Right cardiac atrium (tissue), 5 donors: ENCODE measurements at regions not wholly inside any gene's neighbourhood (a gene's known extent, or its start where the extent isn't known, plus 50 kb on each side); places are given as distances from the start of the nearest gene placed in this dataset.

Experiments
- ATAC-seq, 2 donors: fragments of 200-7000 bp; cut with Tn5 transposase; one replicate each; pipeline versions ENCODE4 v1.8.0 to v1.9.1; 2020; ENCODE audit warnings: moderate library complexity in 2 of 2, mild to moderate bottlenecking in 1 of 2
- DNase-seq, 3 donors: peaks; one replicate each; pipeline ENCODE4 v3.0.0-alpha.2; 2020
- H3K27ac ChIP-seq: one replicate; pipeline ENCODE4 v1.5.1; 2013; ENCODE audit warnings: mild to moderate bottlenecking, low read length, control low read depth, moderate library complexity
- H3K27me3 ChIP-seq: one replicate; pipeline ENCODE4 v1.6.1; 2013; ENCODE audit not compliant: control insufficient read depth, insufficient read depth
- H3K4me1 ChIP-seq: one replicate; pipeline ENCODE4 v1.6.1; 2013; ENCODE audit warnings: low read length; ENCODE audit not compliant: control insufficient read depth, insufficient read depth
- H3K4me3 ChIP-seq: one replicate; pipeline ENCODE4 v1.5.1; 2013; ENCODE audit warnings: low read length, control low read depth
- H3K9me3 ChIP-seq: one replicate; pipeline ENCODE4 v1.6.1; 2013; ENCODE audit warnings: low read length; ENCODE audit not compliant: control insufficient read depth
- WGBS: extraction: QIAGEN DNeasy Blood & Tissue Kit; methylation state at CpG from one replicate; pipeline ENCODE4 v1.1.7; 2013; 5-methylcytosine and 5-hydroxymethylcytosine counted together
- intact Hi-C, 4 donors: fragments of 100-400 bp; cut with DNase I; formaldehyde crosslinking; loops; one replicate each; pipeline versions ENCODE4 v1.11.0 to v1.14.0; 2022 to 2023
- donor health status: healthy with polysubstance abuse.
- donor health status: DM: no; HTN: yes; CAD: no.
- donor health status: DM: no; HTN: no; CAD: no.
- donor health status: DM: no; HTN: yes; CAD: no; lungs with severe emphysema.
- donor health status: DM: yes; HTN: yes; CAD: no.

- H3K4me1 ChIP-seq, result no peaks in the 10 kb centered on the region
- H3K4me3 ChIP-seq, result no peak overlapping the region
- intact Hi-C loops, result no loop called here
- H3K27ac ChIP-seq, result no peak overlapping the region
- DNase-seq, result no peak
- ATAC-seq, result no peak
- H3K27me3 ChIP-seq, result no peaks in the 10 kb centered on the region
- no peaks in the 10 kb centered on the region for H3K9me3 ChIP-seq
These were observed 684.3 kb downstream of the NR2F1-AS1 start for GRCh38 chr5:92896722-92897121.

GRCh38 chr5:92890841-92891244 is 690.2 kb downstream of the NR2F1-AS1 start:
- DNase-seq, result no peak
- no peak for ATAC-seq
- H3K9me3 ChIP-seq, result no peaks in the 10 kb centered on the region
- no peaks in the 10 kb centered on the region for H3K27me3 ChIP-seq
- intact Hi-C loops, result no loop called here
- H3K27ac ChIP-seq, result no peak overlapping the region
- no peak overlapping the region for H3K4me3 ChIP-seq
- no peaks in the 10 kb centered on the region for H3K4me1 ChIP-seq
- WGBS, result 75% methylated on average over 2 of the region's 2 CpGs

GRCh38 chr5:92889140-92889539 is 691.9 kb downstream of the NR2F1-AS1 start:
- H3K9me3 ChIP-seq, result no peaks in the 10 kb centered on the region
- H3K4me3 ChIP-seq, result no peak overlapping the region
- no peaks in the 10 kb centered on the region for H3K27me3 ChIP-seq
- 96% methylated on average over 1 of the region's 1 CpG for WGBS
- no peak for DNase-seq
- intact Hi-C loops, result no loop called here
- H3K4me1 ChIP-seq, result no peaks in the 10 kb centered on the region
- H3K27ac ChIP-seq, result no peak overlapping the region
- no peak for ATAC-seq

GRCh38 chr5:92887254-92887653 is 693.8 kb downstream of the NR2F1-AS1 start:
- WGBS, result 58% methylated on average over 2 of the region's 2 CpGs
- DNase-seq, result no peak
- H3K4me3 ChIP-seq, result no peak overlapping the region

GRCh38 chr5:92886751-92887150 is 694.3 kb downstream of the NR2F1-AS1 start:
- 49% methylated on average over 3 of the region's 3 CpGs for WGBS
- no peak overlapping the region for H3K27ac ChIP-seq
- intact Hi-C loops, result no loop called here
- no peak for DNase-seq
- H3K9me3 ChIP-seq, result no peaks in the 10 kb centered on the region
- no peak for ATAC-seq
- H3K27me3 ChIP-seq, result no peaks in the 10 kb centered on the region
- no peak overlapping the region for H3K4me3 ChIP-seq
- no peaks in the 10 kb centered on the region for H3K4me1 ChIP-seq

More at GRCh38 chr5:92887254-92887653, 693.8 kb downstream of the NR2F1-AS1 start:
- H3K4me1 ChIP-seq, result no peaks in the 10 kb centered on the region
- no peak for ATAC-seq
- intact Hi-C loops, result no loop called here
- no peaks in the 10 kb centered on the region for H3K9me3 ChIP-seq
- H3K27me3 ChIP-seq, result no peaks in the 10 kb centered on the region
- no peak overlapping the region for H3K27ac ChIP-seq

- no peak for ATAC-seq
- H3K27ac ChIP-seq, result no peak overlapping the region
- H3K4me3 ChIP-seq, result no peak overlapping the region
- 61% methylated on average over 4 of the region's 4 CpGs for WGBS
- DNase-seq, result peak in 1 of 3 donors; percentile 29
- no peaks in the 10 kb centered on the region for H3K4me1 ChIP-seq
- no peaks in the 10 kb centered on the region for H3K27me3 ChIP-seq
- no peaks in the 10 kb centered on the region for H3K9me3 ChIP-seq
- intact Hi-C loops, result no loop called here
These were observed 695.1 kb downstream of the NR2F1-AS1 start for GRCh38 chr5:92885950-92886349.

- DNase-seq (no peak), ATAC-seq (no peak)
- WGBS, result 20% methylated on average over 1 of the region's 1 CpG
- no peak overlapping the region for H3K27ac ChIP-seq
- no peak overlapping the region for H3K4me3 ChIP-seq
- H3K27me3 ChIP-seq, result no peaks in the 10 kb centered on the region
- no peaks in the 10 kb centered on the region for H3K9me3 ChIP-seq
- intact Hi-C loops, result no loop called here
- no peaks in the 10 kb centered on the region for H3K4me1 ChIP-seq
These were observed 696.5 kb downstream of the NR2F1-AS1 start for GRCh38 chr5:92884469-92884868.

- Histone ChIP-seq H3K9me3 (no peaks in the 10 kb centered on the region), H3K27ac (no peak overlapping the region), H3K27me3 (no peaks in the 10 kb centered on the region), H3K4me3 (no peak overlapping the region), H3K4me1 (no peaks in the 10 kb centered on the region)
- 87% methylated on average over 2 of the region's 2 CpGs for WGBS
- ATAC-seq (no peak), DNase-seq (no peak)
- intact Hi-C loops, result no loop called here
These were observed 701.0 kb downstream of the NR2F1-AS1 start for GRCh38 chr5:92879806-92880543.

GRCh38 chr5:92874790-92875189 is 706.2 kb downstream of the NR2F1-AS1 start:
- Histone ChIP-seq H3K27ac (no peak overlapping the region), H3K9me3 (no peaks in the 10 kb centered on the region), H3K4me1 (no peaks in the 10 kb centered on the region), H3K27me3 (no peaks in the 10 kb centered on the region), H3K4me3 (no peak overlapping the region)
- intact Hi-C loops, result no loop called here
- 89% methylated on average over 2 of the region's 2 CpGs for WGBS
- DNase-seq (no peak), ATAC-seq (no peak)

- no peak for ATAC-seq
- no peaks in the 10 kb centered on the region for H3K4me1 ChIP-seq
- DNase-seq, result no peak
- H3K27ac ChIP-seq, result no peak overlapping the region
- 91% methylated on average over 3 of the region's 3 CpGs for WGBS
- no peak overlapping the region for H3K4me3 ChIP-seq
- intact Hi-C loops, result no loop called here
- no peaks in the 10 kb centered on the region for H3K9me3 ChIP-seq
- H3K27me3 ChIP-seq, result no peaks in the 10 kb centered on the region
These were observed 712.6 kb downstream of the NR2F1-AS1 start for GRCh38 chr5:92868442-92868841.

- H3K4me3 ChIP-seq, result no peak overlapping the region
- no peak for DNase-seq
- no peak for ATAC-seq
- no peak overlapping the region for H3K27ac ChIP-seq
- H3K27me3 ChIP-seq, result no peaks in the 10 kb centered on the region
- intact Hi-C loops, result no loop called here
- no peaks in the 10 kb centered on the region for H3K9me3 ChIP-seq
- WGBS, result 50% methylated on average over 2 of the region's 2 CpGs
- no peaks in the 10 kb centered on the region for H3K4me1 ChIP-seq
These were observed 716.4 kb downstream of the NR2F1-AS1 start for GRCh38 chr5:92864591-92864990.

- ATAC-seq (no peak), DNase-seq (no peak)
- Histone ChIP-seq H3K9me3 (no peaks in the 10 kb centered on the region), H3K27ac (no peak overlapping the region), H3K4me3 (no peak overlapping the region), H3K27me3 (no peaks in the 10 kb centered on the region), H3K4me1 (no peaks in the 10 kb centered on the region)
- 67% methylated on average over 2 of the region's 2 CpGs for WGBS
- intact Hi-C loops, result no loop called here
These were observed 717.4 kb downstream of the NR2F1-AS1 start for GRCh38 chr5:92863666-92864065.
